Myocyte (in vitro differentiated cells): ENCODE measurements at regions not wholly inside any gene's neighbourhood (a gene's known extent, or its start where the extent isn't known, plus 50 kb on each side); places are given as distances from the start of the nearest gene placed in this dataset.

Experiments
- DNase-seq: peaks from one replicate; pipeline ENCODE4 v3.0.0-alpha.2; 2012; ENCODE audit warnings: low read depth

- DNase-seq = no peak
Measured at GRCh38 chr16:54381601-54382313, 95.2 kb upstream of the IRX3 start.

GRCh38 chr16:54375071-54375470 is 88.5 kb upstream of the IRX3 start:
- no peak for DNase-seq

GRCh38 chr16:54373534-54374520 is 87.2 kb upstream of the IRX3 start:
- peak; percentile 99 for DNase-seq

- DNase-seq = peak; percentile 90
Measured at GRCh38 chr16:54370278-54371040, 83.9 kb upstream of the IRX3 start.

GRCh38 chr16:54369861-54370260 is 83.3 kb upstream of the IRX3 start:
- DNase-seq = no peak

- DNase-seq = no peak
Measured at GRCh38 chr16:54366943-54367342, 80.4 kb upstream of the IRX3 start.

GRCh38 chr16:54365990-54366634 is 79.5 kb upstream of the IRX3 start:
- DNase-seq = no peak

- DNase-seq = no peak
Measured at GRCh38 chr16:54363766-54364165, 77.2 kb upstream of the IRX3 start.

GRCh38 chr16:54362591-54363206 is 76.1 kb upstream of the IRX3 start:
- no peak for DNase-seq

- DNase-seq = no peak
Measured at GRCh38 chr16:54361246-54361645, 74.7 kb upstream of the IRX3 start.

GRCh38 chr16:54360681-54361080 is 74.1 kb upstream of the IRX3 start:
- no peak for DNase-seq

- DNase-seq = no peak
Measured at GRCh38 chr16:54359555-54359954, 73.0 kb upstream of the IRX3 start.

GRCh38 chr16:54359081-54359480 is 72.5 kb upstream of the IRX3 start:
- no peak for DNase-seq

- DNase-seq = no peak
Measured at GRCh38 chr16:54356391-54356790, 69.8 kb upstream of the IRX3 start.

- DNase-seq = no peak
Measured at GRCh38 chr16:54355251-54355650, 68.7 kb upstream of the IRX3 start.

- no peak for DNase-seq
Measured at GRCh38 chr16:54353097-54353496, 66.5 kb upstream of the IRX3 start.

GRCh38 chr16:54351171-54351570 is 64.6 kb upstream of the IRX3 start:
- DNase-seq = no peak

- DNase-seq = no peak
Measured at GRCh38 chr16:54347961-54348360, 61.4 kb upstream of the IRX3 start.

- no peak for DNase-seq
Measured at GRCh38 chr16:54346041-54346440, 59.5 kb upstream of the IRX3 start.
